Ectodermal cell (in vitro differentiated cells): ENCODE measurements at regions not wholly inside any gene's neighbourhood (a gene's known extent, or its start where the extent isn't known, plus 50 kb on each side); places are given as distances from the start of the nearest gene placed in this dataset.

Experiments
- H3K27ac ChIP-seq: 2 replicates; pipeline ENCODE4 v1.7.0; 2013; ENCODE audit warnings: mild to moderate bottlenecking, low read depth, low read length; ENCODE audit not compliant: insufficient read depth, poor library complexity, severe bottlenecking
- H3K27me3 ChIP-seq: 2 replicates; pipeline ENCODE4 v1.7.0; 2013; ENCODE audit warnings: mild to moderate bottlenecking, low read length; ENCODE audit not compliant: insufficient read depth, control insufficient read depth, poor library complexity, severe bottlenecking
- H3K36me3 ChIP-seq: one replicate; pipeline ENCODE4 v1.7.0; 2013; ENCODE audit warnings: low read length; ENCODE audit not compliant: control insufficient read depth, insufficient read depth
- H3K4me1 ChIP-seq: one replicate; pipeline ENCODE4 v1.7.0; 2013; ENCODE audit warnings: low read length; ENCODE audit not compliant: control insufficient read depth, insufficient read depth
- H3K4me3 ChIP-seq: 2 replicates; pipeline ENCODE4 v1.7.0; 2013; ENCODE audit warnings: low read depth, low read length, control low read depth; ENCODE audit not compliant: insufficient read depth
- H3K9me3 ChIP-seq: 2 replicates; pipeline ENCODE4 v1.7.0; 2013; ENCODE audit warnings: mild to moderate bottlenecking, low read length, moderate library complexity; ENCODE audit not compliant: control insufficient read depth
- WGBS, 2 experiments: methylation state at CpG; one replicate each; pipeline ENCODE4 v1.1.7; 2013; ENCODE audit warnings: missing lambda C conversion rate in 2 of 2; 5-methylcytosine and 5-hydroxymethylcytosine counted together

DNA sequence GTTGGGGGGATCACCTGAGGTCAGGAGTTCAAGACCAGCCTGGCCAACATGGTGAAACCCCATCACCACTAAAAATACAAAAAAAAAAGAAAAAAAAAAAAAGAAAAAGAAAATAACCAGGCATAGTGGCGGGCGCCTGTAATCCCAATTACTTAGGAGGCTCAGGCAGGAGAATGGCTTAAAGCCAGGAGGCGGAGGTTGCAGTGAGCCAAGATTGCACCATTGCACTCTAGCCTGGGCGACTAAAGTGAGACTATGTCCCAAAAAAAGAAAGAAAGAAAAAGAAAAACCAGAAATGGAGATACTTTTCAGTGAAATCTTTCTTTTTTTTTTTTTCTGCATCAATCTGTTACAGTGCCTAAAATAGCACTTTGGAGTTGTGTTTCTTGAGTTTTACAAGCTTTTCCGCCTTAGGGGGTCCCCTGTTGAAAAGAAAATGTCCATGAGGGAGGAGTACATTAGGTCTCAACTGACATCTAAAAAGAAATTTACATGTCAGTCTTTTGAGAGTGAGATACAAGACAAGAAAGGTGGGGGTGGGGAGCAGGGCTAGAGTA, 82.9 kb upstream of the VASH1 start:
- H3K27me3 ChIP-seq = no peaks in the 10 kb centered on the region
- H3K9me3 ChIP-seq = no peaks in the 10 kb centered on the region
- no peak overlapping the region for H3K27ac ChIP-seq
- 89 to 95% methylated on average over 5 of the region's 5 CpGs for WGBS, 2 experiments
- H3K4me3 ChIP-seq = no peak overlapping the region
- no peaks in the 10 kb centered on the region for H3K36me3 ChIP-seq
- H3K4me1 ChIP-seq = no peaks in the 10 kb centered on the region

DNA sequence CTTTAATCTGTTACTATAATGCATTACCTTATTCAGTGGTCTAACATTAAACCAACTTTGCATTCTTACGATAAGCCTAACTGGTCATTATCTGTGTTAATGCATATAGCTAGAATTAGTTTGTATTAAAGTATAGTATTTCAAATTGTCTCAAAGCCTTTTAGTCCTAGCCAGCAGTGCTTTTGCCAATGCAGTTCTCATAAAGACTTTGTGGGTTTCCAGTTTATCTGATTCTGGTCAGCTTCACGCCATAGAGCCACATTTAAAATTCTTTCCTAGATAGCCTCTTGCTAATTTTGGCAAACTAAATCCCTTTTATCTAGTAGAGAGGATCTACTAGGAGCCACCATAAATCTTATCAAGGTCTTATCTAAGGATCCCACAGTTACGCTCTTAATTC, 78.9 kb upstream of the VASH1 start:
- Histone ChIP-seq H3K36me3 (no peaks in the 10 kb centered on the region), H3K27me3 (no peaks in the 10 kb centered on the region), H3K4me3 (no peak overlapping the region), H3K4me1 (no peaks in the 10 kb centered on the region), H3K27ac (no peak overlapping the region), H3K9me3 (no peaks in the 10 kb centered on the region)
- WGBS, 2 experiments = 86 to 93% methylated on average over 2 of the region's 3 CpGs

DNA sequence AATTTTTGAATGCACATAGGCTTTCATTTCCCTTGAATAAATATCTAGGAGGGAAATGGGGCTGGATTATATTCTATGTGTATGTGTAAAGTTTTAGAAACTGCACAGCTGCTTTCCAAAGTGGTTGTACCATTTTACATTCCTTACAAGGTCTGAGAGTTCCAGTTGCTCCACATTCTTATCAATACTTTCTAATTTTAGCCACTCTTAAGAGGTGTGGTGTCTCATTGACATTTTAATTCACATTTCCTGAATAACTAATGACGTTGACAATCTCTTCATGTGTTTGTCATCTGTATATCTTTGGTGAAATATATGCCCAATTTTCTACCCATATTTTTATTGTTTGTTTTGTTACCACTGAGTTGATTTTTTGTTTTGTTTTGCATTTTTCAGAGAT, 74.6 kb upstream of the VASH1 start:
- no peak overlapping the region for H3K4me3 ChIP-seq
- no peaks in the 10 kb centered on the region for H3K36me3 ChIP-seq
- no peaks in the 10 kb centered on the region for H3K9me3 ChIP-seq
- H3K4me1 ChIP-seq = no peaks in the 10 kb centered on the region
- no peak overlapping the region for H3K27ac ChIP-seq
- H3K27me3 ChIP-seq = no peaks in the 10 kb centered on the region
- 80 to 83% methylated on average over 1 of the region's 1 CpG for WGBS, 2 experiments

DNA sequence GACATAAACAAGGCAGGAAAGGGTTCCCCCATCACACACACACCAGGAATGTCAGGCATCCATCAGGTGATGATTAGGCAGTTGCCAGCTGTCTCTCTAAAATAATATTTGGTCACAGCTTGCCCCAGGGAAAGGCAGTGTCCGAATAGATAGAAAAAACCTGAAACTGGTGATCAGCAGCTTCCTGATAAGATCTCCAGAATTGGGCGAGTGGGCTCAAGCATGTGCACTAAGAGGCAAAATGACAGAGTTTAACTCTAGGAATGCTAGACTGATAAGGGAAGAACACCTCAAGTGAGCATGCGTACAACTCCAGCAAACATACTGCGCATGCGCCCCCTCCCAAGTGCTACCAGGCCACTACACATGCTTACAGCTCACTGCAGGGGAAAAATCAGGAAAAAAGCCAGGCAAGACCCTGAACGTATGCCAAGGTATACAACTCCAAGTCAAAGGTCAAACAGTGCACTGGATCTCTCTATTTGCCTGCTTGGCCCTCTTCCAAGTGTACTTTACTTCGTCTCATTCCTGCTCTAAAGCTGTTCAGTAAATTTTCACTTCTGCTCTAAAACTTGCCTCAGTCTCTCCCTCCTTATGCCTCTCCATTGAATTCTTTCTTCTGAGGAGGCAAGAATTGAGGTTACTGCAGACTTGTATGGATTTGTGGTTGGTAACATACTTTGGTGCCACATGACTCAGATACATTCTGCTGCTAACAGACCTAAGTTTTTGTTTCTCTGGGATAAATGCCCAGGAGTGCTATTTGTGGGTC, 73.5 kb upstream of the VASH1 start:
- no peak overlapping the region for H3K4me3 ChIP-seq
- no peak overlapping the region for H3K27ac ChIP-seq
- no peaks in the 10 kb centered on the region for H3K4me1 ChIP-seq
- H3K27me3 ChIP-seq = no peaks in the 10 kb centered on the region
- H3K9me3 ChIP-seq = no peaks in the 10 kb centered on the region
- H3K36me3 ChIP-seq = no peaks in the 10 kb centered on the region
- 90 to 95% methylated on average over 7 of the region's 7 CpGs for WGBS, 2 experiments

DNA sequence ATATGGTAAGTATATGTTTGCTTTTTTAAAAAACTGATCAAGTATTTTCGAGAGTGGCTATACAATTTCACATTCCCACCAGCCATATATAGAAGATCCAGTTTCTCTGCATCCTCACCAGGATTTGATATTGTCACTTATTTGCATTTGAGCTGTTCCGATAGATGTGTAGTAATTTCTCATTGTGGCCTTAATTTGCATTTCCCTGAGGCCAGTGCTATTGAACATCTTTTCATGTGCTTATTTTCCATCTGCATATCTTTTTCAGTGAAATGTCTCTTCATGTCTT, 72.9 kb upstream of the VASH1 start:
- 96 to 100% methylated on average over 1 of the region's 2 CpGs for WGBS, 2 experiments
- H3K9me3 ChIP-seq = no peaks in the 10 kb centered on the region
- no peak overlapping the region for H3K4me3 ChIP-seq
- no peaks in the 10 kb centered on the region for H3K4me1 ChIP-seq
- no peak overlapping the region for H3K27ac ChIP-seq
- no peaks in the 10 kb centered on the region for H3K36me3 ChIP-seq
- H3K27me3 ChIP-seq = no peaks in the 10 kb centered on the region

DNA sequence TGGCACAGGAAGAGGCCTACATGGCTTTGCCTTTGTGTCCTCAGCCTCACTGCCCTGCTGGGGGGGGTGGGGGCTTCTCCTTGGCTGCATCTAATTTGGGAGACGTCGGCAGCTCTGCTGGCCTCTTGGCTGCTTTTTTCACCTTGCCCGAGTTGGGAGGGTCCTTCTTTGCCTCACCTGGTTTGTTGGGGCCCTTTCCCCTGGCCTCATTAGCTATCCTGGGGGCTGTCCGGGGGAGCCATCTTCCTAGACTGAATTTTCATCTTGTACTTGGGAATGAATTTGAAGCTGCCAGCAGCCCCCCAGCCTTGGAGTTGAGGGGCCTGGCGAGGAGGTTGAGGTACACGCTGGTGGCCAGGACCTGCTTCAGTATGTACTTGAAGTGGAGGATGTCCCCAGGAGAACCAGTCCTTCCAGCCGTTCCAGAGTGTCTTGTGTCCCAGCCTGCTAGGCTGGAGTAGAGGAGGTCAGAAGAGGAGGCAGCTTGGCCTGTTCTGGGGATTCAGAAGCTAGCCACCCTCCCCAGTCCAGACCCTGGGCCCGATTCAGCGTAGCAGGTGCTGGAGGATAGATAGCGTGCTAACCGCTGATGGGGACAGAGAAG, 70.7 kb upstream of the VASH1 start:
- H3K27ac ChIP-seq = no peak overlapping the region
- H3K27me3 ChIP-seq = no peaks in the 10 kb centered on the region
- no peaks in the 10 kb centered on the region for H3K36me3 ChIP-seq
- H3K9me3 ChIP-seq = no peaks in the 10 kb centered on the region
- no peak overlapping the region for H3K4me3 ChIP-seq
- no peaks in the 10 kb centered on the region for H3K4me1 ChIP-seq
- WGBS, 2 experiments = 86 to 91% methylated on average over 11 of the region's 11 CpGs

DNA sequence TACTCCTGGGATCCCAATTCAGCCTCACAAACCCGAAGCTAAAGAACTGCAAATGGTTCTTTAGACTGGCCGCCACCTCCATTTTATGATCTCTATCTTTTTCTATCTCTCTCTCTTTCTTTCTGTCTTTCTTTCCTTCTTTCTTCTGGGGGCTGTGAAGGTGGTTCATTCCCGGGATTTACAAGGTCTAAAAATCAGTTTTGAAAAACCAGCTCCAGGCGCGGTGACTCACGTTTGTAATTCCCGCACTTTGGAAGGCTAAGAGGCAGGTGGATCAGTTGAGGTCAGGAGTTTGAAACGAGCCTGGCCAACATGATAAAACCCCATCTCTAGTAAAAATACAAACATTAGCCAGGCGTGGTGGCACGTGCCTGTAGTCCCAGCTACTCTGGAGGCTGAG, 67.2 kb upstream of the VASH1 start:
- Histone ChIP-seq H3K27ac (no peak overlapping the region), H3K4me3 (no peak overlapping the region), H3K9me3 (no peaks in the 10 kb centered on the region), H3K27me3 (no peaks in the 10 kb centered on the region), H3K4me1 (no peaks in the 10 kb centered on the region), H3K36me3 (no peaks in the 10 kb centered on the region)
- 79 to 81% methylated on average over 10 of the region's 10 CpGs for WGBS, 2 experiments

DNA sequence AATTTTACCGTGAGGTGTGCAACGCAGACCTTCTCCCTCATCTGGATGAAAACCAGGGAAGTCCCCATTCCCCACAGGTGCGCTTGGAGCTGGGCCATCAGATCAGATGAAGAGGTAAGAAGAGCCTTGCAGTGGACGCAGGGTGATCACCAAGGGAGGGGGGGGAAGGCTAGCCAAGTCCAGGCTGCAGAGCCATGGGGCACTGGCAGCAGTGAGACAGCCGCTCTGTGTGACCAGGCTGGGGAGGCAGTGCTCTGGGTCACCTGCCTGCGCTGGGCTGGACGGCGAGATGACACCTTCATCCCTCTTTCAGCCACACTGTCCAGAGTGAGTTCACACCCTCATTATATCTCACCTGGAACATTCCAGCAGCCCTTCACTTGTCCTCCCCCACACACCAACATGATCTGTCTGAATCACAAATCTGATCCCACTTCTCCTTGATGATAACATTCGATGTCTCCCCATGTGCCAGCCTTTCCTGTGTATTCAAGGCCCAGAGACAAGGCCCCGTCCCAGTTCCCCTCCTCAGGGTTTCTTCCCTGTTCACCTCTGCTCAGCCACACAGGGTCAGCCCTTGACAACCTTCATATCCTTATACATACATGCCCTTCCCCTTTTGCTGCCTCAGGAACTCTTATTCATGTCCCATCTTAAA, 65.9 kb upstream of the VASH1 start:
- Histone ChIP-seq H3K4me3 (no peak overlapping the region), H3K9me3 (no peaks in the 10 kb centered on the region), H3K36me3 (no peaks in the 10 kb centered on the region), H3K27me3 (no peaks in the 10 kb centered on the region), H3K4me1 (no peaks in the 10 kb centered on the region), H3K27ac (no peak overlapping the region)
- WGBS, 2 experiments = 92 to 93% methylated on average over 10 of the region's 10 CpGs

DNA sequence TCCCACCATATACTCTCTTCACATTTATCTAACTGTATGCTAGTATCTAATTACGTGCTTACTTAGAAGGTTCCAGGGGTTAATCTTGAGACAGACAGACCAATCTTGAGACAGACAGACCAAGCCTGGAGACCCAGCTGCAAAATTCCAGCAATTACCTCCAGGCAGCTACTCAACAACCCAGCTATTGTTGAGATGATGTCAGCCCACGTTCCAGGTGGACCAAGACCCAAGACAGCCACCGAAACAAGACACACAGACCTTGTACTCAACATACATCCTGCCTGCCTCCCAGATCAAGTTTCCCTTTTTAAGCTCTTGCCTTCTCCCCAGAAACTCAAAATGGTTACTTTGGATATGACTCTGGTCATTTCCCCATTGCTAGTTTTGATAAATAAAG, 64.9 kb upstream of the VASH1 start:
- H3K36me3 ChIP-seq = no peaks in the 10 kb centered on the region
- no peak overlapping the region for H3K4me3 ChIP-seq
- no peaks in the 10 kb centered on the region for H3K4me1 ChIP-seq
- H3K27me3 ChIP-seq = no peaks in the 10 kb centered on the region
- WGBS, 2 experiments = 90 to 94% methylated on average over 3 of the region's 3 CpGs
- H3K27ac ChIP-seq = no peak overlapping the region
- H3K9me3 ChIP-seq = no peaks in the 10 kb centered on the region

DNA sequence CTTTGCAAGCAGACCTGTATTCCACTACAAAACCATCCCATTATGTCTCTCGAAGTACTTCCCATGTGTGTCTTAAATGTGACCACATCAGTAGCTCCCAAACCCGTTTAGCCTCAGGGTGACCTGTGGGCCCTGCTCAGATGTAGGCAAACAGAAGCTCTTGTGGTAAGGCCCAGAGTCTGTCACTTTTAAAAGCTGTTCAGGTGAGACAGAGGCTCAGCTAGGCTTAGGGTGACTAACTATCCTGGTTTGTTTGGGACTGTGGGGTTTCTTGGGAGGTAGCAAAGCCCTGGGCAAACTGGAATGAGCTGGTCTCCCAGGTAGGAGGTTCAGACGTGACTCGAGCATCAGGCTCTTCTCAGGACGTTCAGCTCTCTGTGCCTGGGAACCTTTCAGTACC, 64.5 kb upstream of the VASH1 start:
- no peaks in the 10 kb centered on the region for H3K36me3 ChIP-seq
- H3K27ac ChIP-seq = no peak overlapping the region
- no peaks in the 10 kb centered on the region for H3K27me3 ChIP-seq
- 92 to 95% methylated on average over 5 of the region's 5 CpGs for WGBS, 2 experiments
- H3K9me3 ChIP-seq = no peaks in the 10 kb centered on the region
- H3K4me1 ChIP-seq = no peaks in the 10 kb centered on the region
- no peak overlapping the region for H3K4me3 ChIP-seq
